ENCODE measurements at regions not wholly inside any gene's neighbourhood (a gene's known extent, or its start where the extent isn't known, plus 50 kb on each side); places are given as distances from the start of the nearest gene placed in this dataset.

DNA sequence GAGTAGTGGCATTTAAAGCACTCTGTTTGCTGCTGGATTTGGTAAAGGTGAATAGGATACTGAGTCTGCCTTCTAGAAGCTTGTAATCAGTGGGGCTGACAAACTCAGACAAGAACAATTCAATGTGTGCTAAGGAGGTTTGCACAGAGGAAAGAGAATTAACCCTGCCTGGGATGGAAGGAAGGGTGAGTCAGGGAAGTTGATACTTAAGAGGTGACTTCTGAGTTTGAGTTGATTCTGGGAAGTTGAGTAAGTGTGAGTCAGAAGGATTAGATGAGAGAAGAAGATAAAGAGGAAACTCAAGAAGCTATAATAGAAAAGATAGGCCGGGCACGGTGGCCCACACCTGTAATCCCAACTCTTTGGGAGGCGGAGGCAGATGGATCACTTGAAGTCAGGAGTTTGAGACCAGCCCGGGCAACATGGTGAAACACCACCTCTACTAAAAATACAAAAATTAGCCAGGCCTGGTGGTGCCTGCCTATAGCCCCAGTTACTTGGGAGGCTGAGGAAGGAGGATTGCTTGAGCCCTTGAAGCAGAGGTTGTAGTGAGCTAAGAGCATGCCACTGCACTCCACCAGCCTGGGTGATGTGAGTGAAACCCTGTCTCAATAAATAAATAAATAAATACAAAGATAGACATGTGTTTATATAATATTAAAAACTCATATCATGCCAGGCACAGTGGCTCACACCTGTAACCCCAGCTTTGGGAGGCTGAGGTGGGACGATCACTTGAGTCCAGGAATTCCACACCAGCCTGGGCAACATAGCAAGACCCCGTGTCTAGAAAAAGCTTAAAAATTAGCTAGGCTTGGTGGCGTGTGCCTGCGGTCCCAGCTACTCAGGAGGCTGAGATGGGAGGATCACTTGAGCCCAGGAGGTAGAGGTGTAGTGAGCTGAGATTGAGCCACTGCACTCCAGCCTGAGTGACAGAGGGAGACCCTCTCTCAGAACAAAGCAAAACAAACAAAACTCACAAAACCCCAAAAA lies 126.8 kb upstream of the CPM start:
- Mint-ChIP-seq H3K27me3 (ENCODE audit: unreplicated experiment) (no peaks in the 10 kb centered on the region), H3K4me3 (ENCODE audit: low read depth, unreplicated experiment) (no peak overlapping the region), H3K27ac (ENCODE audit: unreplicated experiment) (peak overlapping the region; percentile 19), H3K4me1 (ENCODE audit: low read depth, unreplicated experiment) (peaks cover 27% of the 10 kb centered on the region), H3K36me3 (ENCODE audit: insufficient read depth, unreplicated experiment) (peaks cover 5% of the 10 kb centered on the region), H3K9me3 (ENCODE audit: low read depth, unreplicated experiment) (peaks cover 2% of the 10 kb centered on the region)
- no peak for TF ChIP-seq CTCF (IDR thresholded peaks at IDR 0.05; ENCODE audit: unreplicated experiment)
- CTCF ChIA-PET = interaction anchor here (0.5 to 0.8 kb wide), 3 partner anchors 44 to 104 kb away, joined by 3 read pairs; no protein-coding TSS in a partner anchor
- BruUV-seq (replicated peaks) = no TSS peak
- peak; percentile 19 for DNase-seq
- intact Hi-C loops (cut with micrococcal nuclease; ENCODE audit: unreplicated experiment) = no loop called here

GRCh38 chr12:69061574-69061973 lies 128.6 kb upstream of the CPM start:
- Mint-ChIP-seq H3K4me1 (ENCODE audit: low read depth, unreplicated experiment) (peaks cover 42% of the 10 kb centered on the region), H3K9me3 (ENCODE audit: low read depth, unreplicated experiment) (peaks cover 2% of the 10 kb centered on the region), H3K27me3 (ENCODE audit: unreplicated experiment) (no peaks in the 10 kb centered on the region), H3K36me3 (ENCODE audit: insufficient read depth, unreplicated experiment) (peaks cover 5% of the 10 kb centered on the region), H3K4me3 (ENCODE audit: low read depth, unreplicated experiment) (no peak overlapping the region), H3K27ac (ENCODE audit: unreplicated experiment) (no peak overlapping the region)
- no TSS peak for BruUV-seq (replicated peaks)
- TF ChIP-seq CTCF (IDR thresholded peaks at IDR 0.05; ENCODE audit: unreplicated experiment) = no peak
- DNase-seq = no peak
- CTCF ChIA-PET = interaction anchor here (0.9 kb wide), 1 partner anchor 9 kb away, joined by 3 read pairs; no protein-coding TSS in a partner anchor
- intact Hi-C loops (cut with micrococcal nuclease; ENCODE audit: unreplicated experiment) = no loop called here

- Mint-ChIP-seq H3K36me3 (ENCODE audit: insufficient read depth, unreplicated experiment) (peaks cover 5% of the 10 kb centered on the region), H3K27ac (ENCODE audit: unreplicated experiment) (no peak overlapping the region), H3K4me3 (ENCODE audit: low read depth, unreplicated experiment) (no peak overlapping the region), H3K27me3 (ENCODE audit: unreplicated experiment) (no peaks in the 10 kb centered on the region), H3K4me1 (ENCODE audit: low read depth, unreplicated experiment) (peaks cover 54% of the 10 kb centered on the region), H3K9me3 (ENCODE audit: low read depth, unreplicated experiment) (peaks cover 2% of the 10 kb centered on the region)
- intact Hi-C loops (cut with micrococcal nuclease; ENCODE audit: unreplicated experiment) = no loop called here
- DNase-seq = no peak
- TF ChIP-seq CTCF (IDR thresholded peaks at IDR 0.05; ENCODE audit: unreplicated experiment) = no peak
- BruUV-seq (replicated peaks) = no TSS peak
- CTCF ChIA-PET = no interaction called here
Measured at GRCh38 chr12:69062621-69063237, 129.8 kb upstream of the CPM start.

DNA sequence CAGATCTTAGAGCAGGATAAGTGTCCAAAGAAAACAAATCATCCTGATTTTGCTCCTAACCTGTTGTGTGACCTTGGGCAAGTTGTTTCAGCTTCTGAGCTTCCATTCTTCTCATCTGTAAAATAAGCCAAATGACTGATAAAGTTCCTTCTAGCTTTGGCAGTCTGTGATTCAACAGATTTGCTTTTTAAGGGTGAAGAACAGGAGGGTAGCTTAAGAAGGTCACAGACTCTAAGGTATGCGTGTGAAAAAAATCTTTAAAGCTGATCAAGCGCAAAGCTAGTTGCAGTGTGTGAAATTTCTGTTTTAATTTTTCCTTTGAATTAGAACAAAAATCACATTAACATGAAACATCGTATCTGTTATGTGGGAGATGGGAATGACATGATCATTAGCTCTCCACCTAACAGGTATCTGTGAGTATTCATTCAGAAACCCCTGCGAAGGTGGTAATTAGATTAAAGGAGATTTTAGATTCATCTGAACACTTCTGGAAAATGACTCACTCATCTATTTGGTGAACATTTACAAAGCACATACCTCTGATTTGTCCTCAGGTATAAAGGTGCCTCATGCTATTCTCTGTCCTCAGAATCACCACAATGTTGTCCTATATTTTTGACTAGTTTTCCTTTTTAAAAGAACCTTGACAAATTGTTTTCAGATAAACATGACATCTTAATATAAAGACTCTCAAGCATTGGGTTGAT lies 131.9 kb upstream of the CPM start:
- CTCF ChIA-PET = interaction anchor here (0.6 to 2.7 kb wide), 5 partner anchors 12 to 177 kb away, joined by 3 to 8 read pairs (median 4); no protein-coding TSS in a partner anchor
- Mint-ChIP-seq H3K4me1 (ENCODE audit: low read depth, unreplicated experiment) (peaks cover 53% of the 10 kb centered on the region), H3K27me3 (ENCODE audit: unreplicated experiment) (no peaks in the 10 kb centered on the region), H3K4me3 (ENCODE audit: low read depth, unreplicated experiment) (no peak overlapping the region), H3K27ac (ENCODE audit: unreplicated experiment) (no peak overlapping the region), H3K9me3 (ENCODE audit: low read depth, unreplicated experiment) (no peaks in the 10 kb centered on the region), H3K36me3 (ENCODE audit: insufficient read depth, unreplicated experiment) (no peaks in the 10 kb centered on the region)
- intact Hi-C loops (cut with micrococcal nuclease; ENCODE audit: unreplicated experiment) = loop anchor here (5.0 kb wide), 1 partner anchor 93 kb away; no protein-coding TSS in a partner anchor
- no peak for TF ChIP-seq CTCF (IDR thresholded peaks at IDR 0.05; ENCODE audit: unreplicated experiment)
- no TSS peak for BruUV-seq (replicated peaks)
- DNase-seq = no peak
